ENCODE measurements at regions not wholly inside any gene's neighbourhood (a gene's known extent, or its start where the extent isn't known, plus 50 kb on each side); places are given as distances from the start of the nearest gene placed in this dataset.

GRCh38 chr5:158616707-158617106 lies 483.0 kb downstream of the EBF1 start:
- Mint-ChIP-seq H3K36me3 (no peaks in the 10 kb centered on the region), H3K4me3 (no peak overlapping the region), H3K27ac (no peak overlapping the region), H3K9me3 (no peaks in the 10 kb centered on the region), H3K4me1 (no peaks in the 10 kb centered on the region)
- ATAC-seq: no peak
- DNase-seq (ENCODE audit: low spot score in 2 of 2): no peak

DNA sequence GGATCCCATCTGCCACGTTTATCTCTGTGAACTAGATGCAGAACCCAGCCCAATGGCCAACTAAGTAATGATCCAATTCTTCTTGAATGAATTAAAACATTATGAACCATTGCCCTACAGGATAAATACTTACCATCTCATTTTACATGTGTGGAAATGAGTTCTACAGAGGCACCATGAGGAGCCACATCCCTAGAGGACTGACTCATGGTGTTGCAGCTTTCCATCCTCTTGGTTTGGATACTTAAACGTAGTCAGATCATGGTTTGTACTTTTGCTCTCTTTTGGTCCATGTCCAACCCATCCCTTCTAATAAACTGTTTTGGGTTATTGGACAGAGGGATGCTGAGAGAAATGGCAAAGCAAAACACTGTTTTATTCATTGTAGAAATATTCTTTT lies 484.8 kb downstream of the EBF1 start:
- Mint-ChIP-seq H3K36me3 (no peaks in the 10 kb centered on the region), H3K27ac (no peak overlapping the region), H3K4me3 (no peak overlapping the region), H3K4me1 (no peaks in the 10 kb centered on the region), H3K9me3 (no peaks in the 10 kb centered on the region)
- DNase-seq (ENCODE audit: low spot score in 2 of 2) (no peak), ATAC-seq (no peak)

GRCh38 chr5:158611581-158611980 lies 488.1 kb downstream of the EBF1 start:
- no peak for DNase-seq (ENCODE audit: low spot score in 2 of 2)

DNA sequence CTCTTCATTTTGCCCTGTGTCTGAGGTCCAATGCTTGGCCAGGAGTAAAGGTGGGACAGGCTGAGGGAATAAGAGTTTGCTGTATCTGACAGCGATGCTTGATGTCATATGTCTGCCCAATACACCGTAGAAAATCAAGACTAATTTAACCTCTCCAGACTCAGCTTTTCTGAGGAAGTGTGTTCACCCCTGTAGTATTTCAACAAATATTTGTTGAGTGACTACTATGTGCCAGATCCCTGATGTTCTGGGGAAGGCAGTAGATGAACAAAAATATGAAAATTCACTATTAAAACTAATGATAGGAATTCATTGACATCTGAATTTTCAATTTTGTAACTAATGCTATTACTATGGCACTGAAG lies 489.7 kb downstream of the EBF1 start:
- Mint-ChIP-seq H3K4me1 (no peaks in the 10 kb centered on the region), H3K9me3 (no peaks in the 10 kb centered on the region), H3K36me3 (no peaks in the 10 kb centered on the region), H3K27ac (no peak overlapping the region), H3K4me3 (no peak overlapping the region)
- no peak for ATAC-seq
- DNase-seq (ENCODE audit: low spot score in 2 of 2): no peak

More at GRCh38 chr5:158611581-158611980, 488.1 kb downstream of the EBF1 start:
- Mint-ChIP-seq H3K27ac (no peak overlapping the region), H3K4me1 (no peaks in the 10 kb centered on the region), H3K36me3 (no peaks in the 10 kb centered on the region), H3K9me3 (no peaks in the 10 kb centered on the region), H3K4me3 (no peak overlapping the region)
- ATAC-seq: no peak

GRCh38 chr5:158609333-158610050 lies 490.2 kb downstream of the EBF1 start:
- ATAC-seq (no peak), DNase-seq (ENCODE audit: low spot score in 2 of 2) (no peak)
- Mint-ChIP-seq H3K36me3 (no peaks in the 10 kb centered on the region), H3K4me3 (no peak overlapping the region), H3K27ac (no peak overlapping the region), H3K9me3 (no peaks in the 10 kb centered on the region), H3K4me1 (no peaks in the 10 kb centered on the region)

DNA sequence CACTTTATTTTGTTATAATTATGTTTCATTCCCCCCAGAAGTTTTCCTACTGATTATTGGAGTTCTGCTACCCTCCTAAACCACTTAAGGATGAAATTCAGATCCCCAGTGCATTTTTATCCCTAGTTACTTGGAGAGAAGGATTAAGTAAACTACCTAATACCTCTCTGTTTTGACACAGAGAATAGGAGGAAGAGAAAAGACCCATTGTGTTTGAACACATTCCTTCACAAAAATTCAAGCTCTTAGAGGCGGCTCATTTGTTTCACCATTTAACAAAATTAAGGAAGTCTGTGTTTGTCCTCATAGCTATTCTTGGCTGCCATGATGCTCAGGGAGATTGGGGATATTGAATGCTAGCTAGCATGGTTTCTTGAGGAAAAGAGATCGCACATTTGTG lies 492.6 kb downstream of the EBF1 start:
- Mint-ChIP-seq H3K4me1 (no peaks in the 10 kb centered on the region), H3K4me3 (no peak overlapping the region), H3K36me3 (no peaks in the 10 kb centered on the region), H3K27ac (no peak overlapping the region), H3K9me3 (no peaks in the 10 kb centered on the region)
- DNase-seq (ENCODE audit: low spot score in 2 of 2) (no peak), ATAC-seq (no peak)

DNA sequence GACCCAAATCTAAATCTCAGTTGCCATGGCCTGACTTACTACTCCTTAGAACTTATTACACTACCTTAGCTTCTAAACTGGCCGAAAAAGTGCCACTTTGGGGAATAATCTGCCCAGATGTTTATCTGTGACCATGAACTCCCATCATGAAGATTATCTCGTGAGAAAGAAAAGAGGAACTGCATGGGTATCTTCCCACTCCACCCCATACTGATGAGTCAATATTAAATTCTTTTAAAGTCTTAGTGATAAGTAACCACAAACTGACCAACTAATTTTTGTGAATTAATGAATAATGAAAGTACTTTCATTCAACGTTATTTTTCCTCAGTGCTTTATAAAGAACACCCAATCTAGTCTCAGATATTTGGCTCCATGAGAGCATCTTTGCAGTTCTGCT lies 493.5 kb downstream of the EBF1 start:
- H3K4me3 Mint-ChIP-seq: no peak overlapping the region
- H3K9me3 Mint-ChIP-seq: no peaks in the 10 kb centered on the region
- H3K27ac Mint-ChIP-seq: no peak overlapping the region
- ATAC-seq (no peak), DNase-seq (ENCODE audit: low spot score in 2 of 2) (no peak)
- H3K36me3 Mint-ChIP-seq: no peaks in the 10 kb centered on the region
- H3K4me1 Mint-ChIP-seq: no peaks in the 10 kb centered on the region

DNA sequence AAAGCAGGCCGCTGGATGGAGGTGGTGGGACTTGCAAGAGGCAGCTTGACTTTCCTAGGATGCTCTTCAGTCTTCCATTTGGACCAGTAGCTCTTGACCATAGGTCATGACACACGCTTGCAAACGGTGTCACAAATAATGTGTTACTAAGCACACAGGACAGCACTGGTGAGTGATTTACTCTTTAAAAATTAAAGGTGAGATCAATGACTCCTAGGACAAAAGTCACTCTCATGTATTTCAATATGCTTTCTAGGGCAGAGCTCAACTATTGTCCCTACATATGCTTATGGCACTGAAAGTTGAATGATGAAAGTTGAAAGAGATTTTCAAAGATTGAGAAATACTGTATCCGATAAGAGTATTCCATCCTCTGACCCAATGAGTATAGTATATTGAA lies 496.7 kb downstream of the EBF1 start:
- Mint-ChIP-seq H3K4me3 (no peak overlapping the region), H3K4me1 (no peaks in the 10 kb centered on the region), H3K9me3 (no peaks in the 10 kb centered on the region), H3K36me3 (no peaks in the 10 kb centered on the region), H3K27ac (no peak overlapping the region)
- DNase-seq (ENCODE audit: low spot score in 2 of 2) (no peak), ATAC-seq (no peak)

DNA sequence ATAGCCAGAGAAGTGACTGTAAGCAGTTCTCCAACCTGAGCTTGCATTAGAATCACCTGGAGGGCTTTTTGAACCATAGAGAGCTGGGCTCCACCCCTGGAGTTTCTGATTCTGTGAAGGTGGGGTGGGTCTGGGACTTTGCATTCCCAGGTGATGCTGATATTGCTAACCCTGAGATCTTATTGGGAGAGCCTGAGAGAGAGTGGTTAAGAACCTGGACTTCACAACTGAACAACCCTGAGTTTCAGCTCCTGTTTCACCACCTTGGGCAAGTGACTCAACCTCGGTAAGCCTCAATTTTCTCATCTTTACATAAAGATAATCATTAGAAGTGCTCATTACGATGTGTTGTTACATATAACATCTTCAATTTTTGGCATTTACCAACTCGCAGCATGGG lies 498.6 kb downstream of the EBF1 start:
- H3K9me3 Mint-ChIP-seq: no peaks in the 10 kb centered on the region
- H3K4me1 Mint-ChIP-seq: no peaks in the 10 kb centered on the region
- ATAC-seq (no peak), DNase-seq (ENCODE audit: low spot score in 2 of 2) (no peak)
- no peaks in the 10 kb centered on the region for H3K36me3 Mint-ChIP-seq
- no peak overlapping the region for H3K4me3 Mint-ChIP-seq
- H3K27ac Mint-ChIP-seq: no peak overlapping the region

GRCh38 chr5:158600679-158601078 lies 499.0 kb downstream of the EBF1 start:
- H3K36me3 Mint-ChIP-seq: no peaks in the 10 kb centered on the region
- H3K27ac Mint-ChIP-seq: no peak overlapping the region
- no peak overlapping the region for H3K4me3 Mint-ChIP-seq
- no peaks in the 10 kb centered on the region for H3K9me3 Mint-ChIP-seq
- no peak for DNase-seq (ENCODE audit: low spot score in 2 of 2)
- no peaks in the 10 kb centered on the region for H3K4me1 Mint-ChIP-seq
- no peak for ATAC-seq

DNA sequence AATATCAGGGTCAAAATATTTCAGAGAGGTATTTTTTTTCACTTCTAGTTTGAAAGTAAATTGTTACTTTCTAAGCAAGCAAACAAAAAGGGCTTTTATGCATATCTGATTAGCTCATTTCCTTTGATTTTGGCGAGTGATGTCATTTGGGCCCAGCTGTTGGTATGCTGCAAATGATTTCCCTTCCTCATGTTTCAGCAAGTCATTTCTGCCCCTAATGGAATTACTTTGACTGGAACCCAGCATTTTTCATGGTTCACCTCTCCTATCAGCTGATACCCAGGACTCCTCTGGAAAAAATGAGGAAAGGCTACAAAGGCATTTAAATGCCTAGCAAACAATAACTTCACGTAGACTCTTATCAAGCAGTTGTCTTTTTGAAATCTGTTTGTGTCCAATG lies 500.6 kb downstream of the EBF1 start:
- no peaks in the 10 kb centered on the region for H3K9me3 Mint-ChIP-seq
- H3K27ac Mint-ChIP-seq: no peak overlapping the region
- no peaks in the 10 kb centered on the region for H3K4me1 Mint-ChIP-seq
- no peak for ATAC-seq
- no peak overlapping the region for H3K4me3 Mint-ChIP-seq
- DNase-seq (ENCODE audit: low spot score in 2 of 2): no peak
- H3K36me3 Mint-ChIP-seq: no peaks in the 10 kb centered on the region

DNA sequence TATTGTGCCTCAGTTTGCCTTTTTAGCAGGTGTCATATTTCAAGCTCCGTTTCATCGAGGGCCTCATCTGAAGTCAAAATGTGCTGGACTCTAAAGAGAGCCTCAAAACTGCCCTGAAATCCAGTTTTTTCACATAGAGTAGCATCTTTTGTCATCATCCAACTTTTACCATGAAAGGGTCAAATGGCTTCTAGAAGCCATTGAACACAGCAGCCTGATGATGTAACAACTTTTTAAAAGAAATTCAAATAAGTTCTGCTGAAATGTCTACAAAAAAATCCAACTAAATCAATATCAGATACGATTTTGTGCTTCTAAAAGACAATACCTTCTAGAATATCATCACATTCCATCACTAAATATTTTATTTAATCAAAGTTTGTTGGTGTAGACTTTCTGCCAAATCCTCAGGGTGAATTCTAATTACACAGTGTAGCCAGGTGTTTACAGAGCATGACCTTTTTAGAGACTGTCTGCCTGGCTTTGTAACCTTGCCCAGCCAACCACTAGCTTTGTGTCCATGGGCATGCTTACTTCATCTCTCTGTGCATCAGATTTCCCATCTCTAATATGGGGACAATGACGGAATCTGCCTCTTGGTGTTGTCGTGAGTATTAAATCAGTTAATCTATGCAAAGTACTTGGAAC lies 505.0 kb downstream of the EBF1 start:
- no peak for DNase-seq (ENCODE audit: low spot score in 2 of 2)
- H3K4me3 Mint-ChIP-seq: no peak overlapping the region

DNA sequence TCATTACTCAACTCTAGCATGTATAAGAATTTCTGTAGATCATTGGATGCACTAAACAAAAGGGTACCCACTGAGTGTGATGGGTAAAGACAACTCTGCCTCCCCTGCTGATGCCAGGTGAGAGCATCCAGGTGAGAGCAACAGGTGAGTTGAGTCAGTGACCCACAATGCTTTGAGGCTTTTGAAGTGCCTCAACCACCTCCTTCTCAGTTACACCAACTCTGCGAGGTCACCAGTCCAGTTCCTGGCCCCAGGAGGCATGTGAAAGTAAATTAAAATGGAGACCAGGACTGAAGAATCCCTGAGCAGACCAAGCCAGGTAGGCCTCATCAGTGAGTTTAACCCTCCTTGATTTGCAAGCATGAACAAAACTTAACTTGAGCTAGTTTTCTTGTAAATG lies 505.8 kb downstream of the EBF1 start:
- no peak for ATAC-seq
- Mint-ChIP-seq H3K4me3 (no peak overlapping the region), H3K4me1 (no peaks in the 10 kb centered on the region), H3K9me3 (no peaks in the 10 kb centered on the region), H3K27ac (no peak overlapping the region), H3K36me3 (no peaks in the 10 kb centered on the region)
- DNase-seq (ENCODE audit: low spot score in 2 of 2): no peak

More for the DNA sequence above, 505.0 kb downstream of the EBF1 start:
- no peaks in the 10 kb centered on the region for H3K9me3 Mint-ChIP-seq
- no peaks in the 10 kb centered on the region for H3K36me3 Mint-ChIP-seq
- ATAC-seq: no peak
- H3K27ac Mint-ChIP-seq: no peak overlapping the region
- no peaks in the 10 kb centered on the region for H3K4me1 Mint-ChIP-seq

DNA sequence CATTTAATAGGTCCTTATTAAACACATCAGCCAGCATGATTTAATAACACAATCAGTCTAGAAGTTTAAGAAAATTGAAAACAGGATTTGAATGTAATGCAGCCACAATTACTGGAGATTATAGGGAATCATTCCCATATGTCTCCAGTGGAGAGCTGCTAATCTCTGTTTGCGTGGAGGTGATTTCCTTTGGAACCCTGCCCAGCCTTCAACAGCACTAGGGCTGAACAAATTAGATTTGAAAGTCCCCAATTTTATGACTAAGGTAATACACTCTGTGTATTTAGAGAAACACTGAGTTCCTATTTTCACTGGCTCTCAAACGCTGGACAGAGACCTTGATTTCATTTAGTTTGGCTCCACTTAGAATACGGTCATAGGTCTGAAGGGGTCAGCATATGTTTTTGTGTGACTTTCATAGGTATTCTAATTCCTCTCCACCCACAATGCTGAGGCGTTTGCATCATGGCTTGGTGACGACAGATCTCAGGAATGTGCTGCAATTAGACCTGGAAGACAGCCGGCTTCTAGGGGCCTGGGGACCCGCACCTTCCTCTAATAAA lies 508.3 kb downstream of the EBF1 start:
- Mint-ChIP-seq H3K4me1 (no peaks in the 10 kb centered on the region), H3K4me3 (no peak overlapping the region), H3K27ac (no peak overlapping the region), H3K36me3 (no peaks in the 10 kb centered on the region), H3K9me3 (no peaks in the 10 kb centered on the region)
- DNase-seq (ENCODE audit: low spot score in 2 of 2) (no peak), ATAC-seq (no peak)

DNA sequence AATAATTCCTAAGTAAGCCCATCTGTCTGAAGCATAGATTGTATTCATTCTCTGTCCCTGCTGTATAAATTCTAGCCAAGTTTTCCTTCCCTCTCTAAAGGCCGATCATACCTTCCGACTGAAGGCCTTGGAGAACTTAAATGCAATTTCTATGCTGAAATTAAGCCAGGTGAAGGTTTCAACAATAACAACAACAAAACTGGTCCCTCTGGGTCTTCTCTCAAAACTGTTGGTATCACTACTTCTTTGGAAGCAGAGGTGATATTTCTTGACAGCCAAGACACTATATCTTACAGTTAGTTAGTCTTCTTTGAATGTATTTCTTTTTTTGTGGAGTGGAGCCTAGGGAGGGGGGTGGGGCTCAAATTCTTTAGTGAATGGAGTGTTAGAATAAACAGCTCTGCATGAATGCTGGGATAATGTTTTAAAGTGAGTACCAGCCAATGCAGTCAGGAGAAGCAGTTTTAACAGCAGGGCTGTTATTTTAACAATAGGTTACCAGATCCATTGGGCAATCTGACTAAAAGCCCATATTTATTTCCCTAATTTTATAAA lies 508.9 kb downstream of the EBF1 start:
- Mint-ChIP-seq H3K36me3 (no peaks in the 10 kb centered on the region), H3K4me3 (no peak overlapping the region), H3K27ac (no peak overlapping the region), H3K9me3 (peaks cover 2% of the 10 kb centered on the region), H3K4me1 (no peaks in the 10 kb centered on the region)
- ATAC-seq (no peak), DNase-seq (ENCODE audit: low spot score in 2 of 2) (no peak)

- DNase-seq (ENCODE audit: low spot score in 2 of 2) (no peak), ATAC-seq (no peak)
- no peak overlapping the region for H3K4me3 Mint-ChIP-seq
- H3K27ac Mint-ChIP-seq: no peak overlapping the region
- peaks cover 8% of the 10 kb centered on the region for H3K9me3 Mint-ChIP-seq
- H3K36me3 Mint-ChIP-seq: no peaks in the 10 kb centered on the region
- no peaks in the 10 kb centered on the region for H3K4me1 Mint-ChIP-seq
These were observed 509.8 kb downstream of the EBF1 start for GRCh38 chr5:158589939-158590338.

Measured in stimulated activated effector memory CD8-positive, alpha-beta T cell treated with anti-CD3 and anti-CD28 coated beads, Interleukin-12 subunit alpha, Interleukin-12 subunit beta, amount 100 ng/mL, for 72 hours (primary cell).